ENCODE measurements at regions not wholly inside any gene's neighbourhood (a gene's known extent, or its start where the extent isn't known, plus 50 kb on each side); places are given as distances from the start of the nearest gene placed in this dataset.
"Not testable (repeated sequence)": the region's sequence is repeated elsewhere in the genome, so short reads cannot be mapped to it uniquely, and the experiment has no call there.

DNA sequence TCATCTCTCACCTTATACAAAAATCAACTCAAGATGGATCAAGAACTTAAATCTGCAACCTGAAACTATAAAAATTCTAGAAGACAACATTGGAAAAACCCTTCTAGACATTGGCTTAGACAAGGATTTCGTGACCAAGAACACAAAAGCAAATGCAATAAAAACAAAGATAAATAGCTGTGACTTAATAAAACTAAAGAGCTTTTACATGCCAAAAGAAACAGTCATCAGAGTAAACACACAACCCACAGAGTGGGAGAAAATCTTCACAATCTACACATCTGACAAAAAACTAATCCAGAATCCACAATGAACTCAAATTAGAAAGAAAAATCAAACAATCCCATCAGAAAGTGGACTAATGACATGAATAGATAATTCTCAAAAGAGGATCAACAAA lies 532.4 kb downstream of the KIF20B start:
- TF ChIP-seq NR3C1 (IDR thresholded peaks at IDR 0.05); RAD21 (conservative IDR thresholded peaks at IDR 0.05 in 1 of 2, IDR thresholded peaks at IDR 0.05 in 1 of 2); ZFP36 (IDR thresholded peaks at IDR 0.05; ENCODE audit: borderline replicate concordance, partially characterized antibody); CHD2 (IDR thresholded peaks at IDR 0.05; ENCODE audit: low read length, partially characterized antibody); EP300 (IDR thresholded peaks at IDR 0.05); RNF2 (IDR thresholded peaks at IDR 0.05; ENCODE audit: borderline replicate concordance, low read depth); MAZ (IDR thresholded peaks at IDR 0.05; ENCODE audit: borderline replicate concordance, low read depth, low read length): not testable (repeated sequence)
- TF ChIP-seq, protein P1, sequence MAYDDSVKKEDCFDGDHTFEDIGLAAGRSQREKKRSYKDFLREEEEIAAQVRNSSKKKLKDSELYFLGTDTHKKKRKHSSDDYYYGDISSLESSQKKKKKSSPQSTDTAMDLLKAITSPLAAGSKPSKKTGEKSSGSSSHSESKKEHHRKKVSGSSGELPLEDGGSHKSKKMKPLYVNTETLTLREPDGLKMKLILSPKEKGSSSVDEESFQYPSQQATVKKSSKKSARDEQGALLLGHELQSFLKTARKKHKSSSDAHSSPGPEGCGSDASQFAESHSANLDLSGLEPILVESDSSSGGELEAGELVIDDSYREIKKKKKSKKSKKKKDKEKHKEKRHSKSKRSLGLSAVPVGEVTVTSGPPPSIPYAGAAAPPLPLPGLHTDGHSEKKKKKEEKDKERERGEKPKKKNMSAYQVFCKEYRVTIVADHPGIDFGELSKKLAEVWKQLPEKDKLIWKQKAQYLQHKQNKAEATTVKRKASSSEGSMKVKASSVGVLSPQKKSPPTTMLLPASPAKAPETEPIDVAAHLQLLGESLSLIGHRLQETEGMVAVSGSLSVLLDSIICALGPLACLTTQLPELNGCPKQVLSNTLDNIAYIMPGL (CRISPR knock-in tag; IDR thresholded peaks at IDR 0.05; ENCODE audit: borderline replicate concordance), result not testable (repeated sequence)
- TF ChIP-seq, protein P2, sequence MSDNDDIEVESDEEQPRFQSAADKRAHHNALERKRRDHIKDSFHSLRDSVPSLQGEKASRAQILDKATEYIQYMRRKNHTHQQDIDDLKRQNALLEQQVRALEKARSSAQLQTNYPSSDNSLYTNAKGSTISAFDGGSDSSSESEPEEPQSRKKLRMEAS (IDR thresholded peaks at IDR 0.05), result not testable (repeated sequence)
- TF ChIP-seq, protein P3, sequence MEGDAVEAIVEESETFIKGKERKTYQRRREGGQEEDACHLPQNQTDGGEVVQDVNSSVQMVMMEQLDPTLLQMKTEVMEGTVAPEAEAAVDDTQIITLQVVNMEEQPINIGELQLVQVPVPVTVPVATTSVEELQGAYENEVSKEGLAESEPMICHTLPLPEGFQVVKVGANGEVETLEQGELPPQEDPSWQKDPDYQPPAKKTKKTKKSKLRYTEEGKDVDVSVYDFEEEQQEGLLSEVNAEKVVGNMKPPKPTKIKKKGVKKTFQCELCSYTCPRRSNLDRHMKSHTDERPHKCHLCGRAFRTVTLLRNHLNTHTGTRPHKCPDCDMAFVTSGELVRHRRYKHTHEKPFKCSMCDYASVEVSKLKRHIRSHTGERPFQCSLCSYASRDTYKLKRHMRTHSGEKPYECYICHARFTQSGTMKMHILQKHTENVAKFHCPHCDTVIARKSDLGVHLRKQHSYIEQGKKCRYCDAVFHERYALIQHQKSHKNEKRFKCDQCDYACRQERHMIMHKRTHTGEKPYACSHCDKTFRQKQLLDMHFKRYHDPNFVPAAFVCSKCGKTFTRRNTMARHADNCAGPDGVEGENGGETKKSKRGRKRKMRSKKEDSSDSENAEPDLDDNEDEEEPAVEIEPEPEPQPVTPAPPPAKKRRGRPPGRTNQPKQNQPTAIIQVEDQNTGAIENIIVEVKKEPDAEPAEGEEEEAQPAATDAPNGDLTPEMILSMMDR (IDR thresholded peaks at IDR 0.05), result not testable (repeated sequence)
